H1 (cell line): ENCODE measurements at regions not wholly inside any gene's neighbourhood (a gene's known extent, or its start where the extent isn't known, plus 50 kb on each side); places are given as distances from the start of the nearest gene placed in this dataset.

Experiments used
- CTCF ChIA-PET: fragments of 300-600 bp; sonication (Branson Sonifier 250); formaldehyde crosslinking; loops from one replicate; lab custom pipeline; 2021; ENCODE audit not compliant: partially characterized antibody; lab: Charles Lee
- POLR2A ChIA-PET: fragments of 300-600 bp; sonication (Branson Sonifier 250); formaldehyde crosslinking; loops from one replicate; lab custom pipeline; 2021; ENCODE audit warnings: inconsistent platforms; ENCODE audit not compliant: partially characterized antibody; lab: Charles Lee
- DNase-seq, 2 experiments: peaks; one replicate each; pipeline versions ENCODE4 v3.0.0 to v3.0.0-alpha.2; 2010 to 2022; ENCODE audit warnings: low spot score in 2 of 2, low read depth in 1 of 2, mixed read lengths in 1 of 2
- FAIRE-seq: peaks from 2 replicates; lab custom pipeline; 2011; peaks lifted over from hg19 to GRCh38; lab: Jason Lieb, UNC
- H2AFZ ChIP-seq: 2 replicates; pipeline ENCODE4 v1.8.1; 2012; ENCODE audit warnings: low read length, inconsistent platforms
- H2AK5ac ChIP-seq: 2 replicates; pipeline ENCODE4 v1.6.1; 2013; ENCODE audit warnings: low read depth, low read length
- H2BK120ac ChIP-seq: replicated peaks from 2 replicates; pipeline ENCODE3; 2013; ENCODE audit warnings: low read depth, low read length, inconsistent platforms
- H2BK12ac ChIP-seq: 2 replicates; pipeline ENCODE4 v1.6.1; 2013; ENCODE audit warnings: low read depth, low read length
- H2BK15ac ChIP-seq: 2 replicates; pipeline ENCODE4 v1.6.1; 2013; ENCODE audit warnings: low read length
- H2BK20ac ChIP-seq: 2 replicates; pipeline ENCODE4 v1.6.1; 2013; ENCODE audit warnings: low read length
- H2BK5ac ChIP-seq: 2 replicates; pipeline ENCODE4 v1.6.1; 2013; ENCODE audit warnings: low read depth, low read length
- H3K14ac ChIP-seq: 2 replicates; pipeline ENCODE4 v1.6.1; 2013; ENCODE audit warnings: inconsistent platforms; ENCODE audit not compliant: insufficient read length
- H3K18ac ChIP-seq: 2 replicates; pipeline ENCODE4 v1.6.1; 2013; ENCODE audit warnings: low read length; ENCODE audit errors: extremely low read depth
- H3K23ac ChIP-seq: 2 replicates; pipeline ENCODE4 v1.6.1; 2013; ENCODE audit warnings: inconsistent platforms; ENCODE audit not compliant: insufficient read length
- H3K23me2 ChIP-seq: 2 replicates; pipeline ENCODE4 v1.6.1; 2013; ENCODE audit warnings: low read depth, low read length
- H3K27ac ChIP-seq: 2 replicates; pipeline ENCODE4 v1.6.1; 2011; ENCODE audit warnings: low read depth, low read length, inconsistent platforms
- H3K27me3 ChIP-seq, 4 experiments: replicated peaks in 1 of 4; 1 replicate in 1 of 4; 2 replicates in 3 of 4; pipeline versions ENCODE4 v1.6.1 to v1.8.1; 2011 to 2013; ENCODE audit warnings: low read length in 3 of 4, mild to moderate bottlenecking in 3 of 4, inconsistent platforms in 2 of 4, mixed read lengths in 2 of 4, moderate library complexity in 1 of 4; ENCODE audit not compliant: control insufficient read depth in 3 of 4, insufficient read depth in 3 of 4; ENCODE audit errors: extremely low read depth in 1 of 4
- H3K36me3 ChIP-seq, 4 experiments: 2 replicates each; pipeline versions ENCODE4 v1.6.1 to v1.8.1; 2011 to 2013; ENCODE audit warnings: mild to moderate bottlenecking in 4 of 4, low read length in 3 of 4, moderate library complexity in 2 of 4, control low read depth in 1 of 4, inconsistent platforms in 1 of 4; ENCODE audit not compliant: insufficient read depth in 4 of 4, control insufficient read depth in 2 of 4
- H3K4ac ChIP-seq: replicated peaks from 2 replicates; pipeline ENCODE3; 2013; ENCODE audit warnings: low read length, low read depth, mixed read lengths, inconsistent platforms; ENCODE audit not compliant: insufficient read length
- H3K4me1 ChIP-seq, 4 experiments: replicated peaks in 1 of 4; 1 replicate in 1 of 4; 2 replicates in 3 of 4; pipeline versions ENCODE4 v1.6.1 to v1.8.1; 2011 to 2013; ENCODE audit warnings: low read length in 3 of 4, inconsistent platforms in 2 of 4, mixed read lengths in 1 of 4; ENCODE audit not compliant: insufficient read depth in 4 of 4, control insufficient read depth in 3 of 4
- H3K4me2 ChIP-seq, 2 experiments: 2 replicates each; pipeline versions ENCODE4 v1.6.1 to v1.8.1; 2011 to 2013; ENCODE audit warnings: low read depth in 2 of 2, low read length in 2 of 2, control low read depth in 1 of 2, inconsistent platforms in 1 of 2, mild to moderate bottlenecking in 1 of 2; ENCODE audit not compliant: insufficient read depth in 1 of 2
- H3K4me3 ChIP-seq, 4 experiments: fragments of 200-600, 300-600 bp in 1 of 4; sonication (generic), shearing (Covaris generic), sonication (Bioruptor Twin) in 1 of 4; 2 replicates each; pipeline versions ENCODE4 v1.5.1 to v1.8.1; 2011 to 2016; ENCODE audit warnings: low read length in 4 of 4, low read depth in 3 of 4, control low read depth in 2 of 4, inconsistent platforms in 2 of 4, mild to moderate bottlenecking in 2 of 4, mixed read lengths in 1 of 4, moderate library complexity in 1 of 4; ENCODE audit not compliant: insufficient read depth in 2 of 4; ENCODE audit errors: extremely low read depth in 1 of 4
- H3K56ac ChIP-seq: replicated peaks from 2 replicates; pipeline ENCODE3; 2013; ENCODE audit warnings: low read depth, mild to moderate bottlenecking, mixed read lengths, low read length, inconsistent platforms; ENCODE audit not compliant: insufficient read length
- H3K79me1 ChIP-seq: 2 replicates; pipeline ENCODE4 v1.6.1; 2013; ENCODE audit warnings: low read depth, low read length, control low read depth
- H3K79me2 ChIP-seq, 2 experiments: 2 replicates each; pipeline versions ENCODE4 v1.6.1 to v1.8.1; 2012 to 2013; ENCODE audit warnings: low read length in 2 of 2, mild to moderate bottlenecking in 2 of 2, inconsistent platforms in 1 of 2; ENCODE audit not compliant: insufficient read depth in 2 of 2, control insufficient read depth in 1 of 2
- H3K9ac ChIP-seq, 4 experiments: replicated peaks in 1 of 4; 1 replicate in 1 of 4; 2 replicates in 3 of 4; pipeline versions ENCODE4 v1.6.1 to v1.8.1; 2011 to 2013; ENCODE audit warnings: low read depth in 3 of 4, low read length in 3 of 4, control low read depth in 2 of 4, mild to moderate bottlenecking in 2 of 4, moderate library complexity in 2 of 4, inconsistent platforms in 1 of 4; ENCODE audit errors: extremely low read depth in 1 of 4
- H3K9me3 ChIP-seq, 2 experiments: 2 replicates each; pipeline versions ENCODE4 v1.6.1 to v1.8.1; 2012 to 2013; ENCODE audit warnings: mild to moderate bottlenecking in 2 of 2, moderate library complexity in 2 of 2, control low read depth in 1 of 2, inconsistent platforms in 1 of 2, low read depth in 1 of 2, low read length in 1 of 2, mixed read lengths in 1 of 2; ENCODE audit not compliant: insufficient read depth in 2 of 2
- H4K20me1 ChIP-seq, 2 experiments: replicated peaks in 1 of 2; 2 replicates each; pipeline versions ENCODE3 to v1.8.1; 2011 to 2013; ENCODE audit warnings: inconsistent platforms in 2 of 2, low read length in 2 of 2, mild to moderate bottlenecking in 1 of 2; ENCODE audit not compliant: insufficient read depth in 2 of 2, control insufficient read depth in 1 of 2
- H4K5ac ChIP-seq: 2 replicates; pipeline ENCODE4 v1.6.1; 2013; ENCODE audit warnings: low read length, low read depth, mixed read lengths, inconsistent platforms; ENCODE audit not compliant: insufficient read length
- H4K8ac ChIP-seq: 2 replicates; pipeline ENCODE4 v1.8.0; 2013; ENCODE audit warnings: mild to moderate bottlenecking, moderate library complexity, low read length, inconsistent platforms; ENCODE audit not compliant: insufficient read depth; ENCODE audit errors: extremely low read depth
- H4K91ac ChIP-seq: replicated peaks from 2 replicates; pipeline ENCODE3; 2013; ENCODE audit warnings: low read length, mixed read lengths, inconsistent platforms; ENCODE audit not compliant: insufficient read length
- CTCF ChIP-seq, 3 experiments: IDR thresholded peaks; 1 replicate in 2 of 3; 2 replicates in 1 of 3; pipeline versions ENCODE4 v1.5.1 to v1.6.1; 2011; ENCODE audit warnings: low read length in 3 of 3, mild to moderate bottlenecking in 3 of 3, inconsistent platforms in 2 of 3, low read depth in 1 of 3, moderate library complexity in 1 of 3; ENCODE audit not compliant: insufficient read depth in 1 of 3; ENCODE audit errors: control extremely low read depth in 1 of 3
- EP300 ChIP-seq, 2 experiments: IDR thresholded peaks; 1 replicate in 1 of 2; 2 replicates in 1 of 2; pipeline ENCODE4 v1.6.1; 2011 to 2012; ENCODE audit warnings: low read depth in 2 of 2, low read length in 2 of 2, mild to moderate bottlenecking in 2 of 2, borderline replicate concordance in 1 of 2, inconsistent platforms in 1 of 2, moderate library complexity in 1 of 2
- GABPA ChIP-seq: IDR thresholded peaks from 2 replicates; pipeline ENCODE4 v1.6.1; 2011; ENCODE audit warnings: mild to moderate bottlenecking, low read length, moderate library complexity, borderline replicate concordance; ENCODE audit not compliant: insufficient read depth
- HDAC6 ChIP-seq: IDR thresholded peaks from one replicate; pipeline ENCODE4 v1.7.1; 2012; ENCODE audit warnings: low read depth, mild to moderate bottlenecking, inconsistent platforms, low read length, moderate library complexity
- JUN ChIP-seq: IDR thresholded peaks from 2 replicates; pipeline ENCODE4 v1.6.1; 2011; ENCODE audit warnings: low read depth, mild to moderate bottlenecking, improper control_type of control experiment, low read length
- MAFK ChIP-seq: IDR thresholded peaks from 2 replicates; pipeline ENCODE4 v1.6.1; 2012; ENCODE audit warnings: low read depth, mild to moderate bottlenecking, improper control_type of control experiment, low read length
- WGBS, 2 experiments: shearing (Covaris generic) in 1 of 2; methylation state at CpG; one replicate each; pipeline versions ENCODE4 v1.1.6 to v1.1.7; 2013 to 2015; ENCODE audit warnings: low lambda C conversion rate in 2 of 2, mixed read lengths in 2 of 2, inconsistent platforms in 1 of 2, low coverage in 1 of 2, missing lambda C conversion rate in 1 of 2; ENCODE audit not compliant: insufficient replicate concordance in 2 of 2, insufficient coverage in 1 of 2, insufficient read length in 1 of 2; ENCODE audit errors: extremely low coverage in 1 of 2, missing lambda C conversion rate in 1 of 2; 5-methylcytosine and 5-hydroxymethylcytosine counted together

- 86% methylated on average over 3 of the region's 3 CpGs; no CpG with 5 or more reads in 1 of the 2 experiments for WGBS, 2 experiments
- H3K9me3 ChIP-seq: no peaks in the 10 kb centered on the region
- H3K4me2 ChIP-seq: no peak overlapping the region
- no peak overlapping the region for H3K27ac ChIP-seq
- H3K4me3 ChIP-seq: no peak overlapping the region
- POLR2A ChIA-PET: no interaction called here
- CTCF ChIA-PET: no interaction called here
- H4K20me1 ChIP-seq: no peaks in the 10 kb centered on the region
- no peak overlapping the region for H2BK120ac ChIP-seq
- H3K79me1 ChIP-seq: no peaks in the 10 kb centered on the region
- H4K8ac ChIP-seq: no peak overlapping the region
- H3K56ac ChIP-seq: no peak overlapping the region
- no peak overlapping the region for H3K18ac ChIP-seq
- H3K36me3 ChIP-seq: no peaks in the 10 kb centered on the region
- H2AK5ac ChIP-seq: no peak overlapping the region
- H2BK5ac ChIP-seq: no peak overlapping the region
- H3K23ac ChIP-seq: no peak overlapping the region
- no peak for DNase-seq
- H2AFZ ChIP-seq: no peak overlapping the region
- no peaks in the 10 kb centered on the region for H3K79me2 ChIP-seq
- H3K4ac ChIP-seq: no peak overlapping the region
- no peak overlapping the region for H4K91ac ChIP-seq
- FAIRE-seq: no peak
- no peaks in the 10 kb centered on the region for H3K4me1 ChIP-seq
- H3K27me3 ChIP-seq: no peaks in the 10 kb centered on the region
- no peak overlapping the region for H3K14ac ChIP-seq
- no peak overlapping the region for H2BK12ac ChIP-seq
- H2BK20ac ChIP-seq: no peak overlapping the region
- TF ChIP-seq EP300 (IDR thresholded peaks at IDR 0.05; ENCODE audit: borderline replicate concordance in 1 of 2, low read depth in 2 of 2, low read length in 2 of 2): no peak
- TF ChIP-seq GABPA: no peak
- TF ChIP-seq HDAC6: no peak
- no peak for TF ChIP-seq CTCF (IDR thresholded peaks at IDR 0.05; ENCODE audit: control extremely low read depth in 1 of 3, insufficient read depth in 1 of 3, low read depth in 1 of 3, low read length in 3 of 3)
- TF ChIP-seq MAFK: no peak
- TF ChIP-seq JUN: no peak
- no peak overlapping the region for H4K5ac ChIP-seq
- H3K9ac ChIP-seq: no peak overlapping the region
- no peaks in the 10 kb centered on the region for H3K23me2 ChIP-seq
- no peak overlapping the region for H2BK15ac ChIP-seq
Measured at GRCh38 chr11:110019675-110020074, 73.5 kb upstream of the ZC3H12C start.
